ENCODE measurements at regions not wholly inside any gene's neighbourhood (a gene's known extent, or its start where the extent isn't known, plus 50 kb on each side); places are given as distances from the start of the nearest gene placed in this dataset.
"Not testable (repeated sequence)": the region's sequence is repeated elsewhere in the genome, so short reads cannot be mapped to it uniquely, and the experiment has no call there.

DNA sequence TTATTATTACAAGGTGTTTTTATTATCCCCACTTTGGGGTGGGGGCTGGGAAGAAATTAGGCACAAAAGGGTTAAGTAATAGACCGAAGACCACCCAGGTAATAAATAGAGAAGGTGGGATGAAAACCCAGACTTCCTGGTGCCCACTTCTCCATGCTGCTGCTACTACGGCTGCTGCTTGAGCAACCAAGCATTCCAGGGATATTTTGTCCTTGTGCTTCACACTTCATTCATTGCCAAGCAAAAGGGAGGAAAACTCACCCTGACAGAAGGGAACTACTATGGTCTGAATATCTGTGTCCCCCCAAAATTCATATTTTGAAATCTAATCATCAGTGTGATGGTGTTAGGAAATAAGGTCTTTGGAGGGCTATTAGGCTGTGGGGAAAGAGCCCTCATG lies 470.9 kb upstream of the API5 start:
- ChIA-PET CTCF (no interaction called here), POLR2A (no interaction called here)
- no peak overlapping the region for H3K27ac Mint-ChIP-seq
- no peak for ATAC-seq
- H3K4me1 Mint-ChIP-seq (ENCODE audit: low read depth): no peaks in the 10 kb centered on the region
- no peaks in the 10 kb centered on the region for H3K27me3 Mint-ChIP-seq
- intact Hi-C loops (cut with micrococcal nuclease): loop anchor here (10.0 kb wide), 1 partner anchor 64 kb away; no protein-coding TSS in a partner anchor
- DNase-seq: no peak
- TF ChIP-seq, protein P1, sequence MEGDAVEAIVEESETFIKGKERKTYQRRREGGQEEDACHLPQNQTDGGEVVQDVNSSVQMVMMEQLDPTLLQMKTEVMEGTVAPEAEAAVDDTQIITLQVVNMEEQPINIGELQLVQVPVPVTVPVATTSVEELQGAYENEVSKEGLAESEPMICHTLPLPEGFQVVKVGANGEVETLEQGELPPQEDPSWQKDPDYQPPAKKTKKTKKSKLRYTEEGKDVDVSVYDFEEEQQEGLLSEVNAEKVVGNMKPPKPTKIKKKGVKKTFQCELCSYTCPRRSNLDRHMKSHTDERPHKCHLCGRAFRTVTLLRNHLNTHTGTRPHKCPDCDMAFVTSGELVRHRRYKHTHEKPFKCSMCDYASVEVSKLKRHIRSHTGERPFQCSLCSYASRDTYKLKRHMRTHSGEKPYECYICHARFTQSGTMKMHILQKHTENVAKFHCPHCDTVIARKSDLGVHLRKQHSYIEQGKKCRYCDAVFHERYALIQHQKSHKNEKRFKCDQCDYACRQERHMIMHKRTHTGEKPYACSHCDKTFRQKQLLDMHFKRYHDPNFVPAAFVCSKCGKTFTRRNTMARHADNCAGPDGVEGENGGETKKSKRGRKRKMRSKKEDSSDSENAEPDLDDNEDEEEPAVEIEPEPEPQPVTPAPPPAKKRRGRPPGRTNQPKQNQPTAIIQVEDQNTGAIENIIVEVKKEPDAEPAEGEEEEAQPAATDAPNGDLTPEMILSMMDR (IDR thresholded peaks at IDR 0.05): no peak
- H3K9me3 Mint-ChIP-seq: no peaks in the 10 kb centered on the region
- no peak overlapping the region for H3K4me3 Mint-ChIP-seq
- no peaks in the 10 kb centered on the region for H3K36me3 Mint-ChIP-seq (ENCODE audit: low read depth)

DNA sequence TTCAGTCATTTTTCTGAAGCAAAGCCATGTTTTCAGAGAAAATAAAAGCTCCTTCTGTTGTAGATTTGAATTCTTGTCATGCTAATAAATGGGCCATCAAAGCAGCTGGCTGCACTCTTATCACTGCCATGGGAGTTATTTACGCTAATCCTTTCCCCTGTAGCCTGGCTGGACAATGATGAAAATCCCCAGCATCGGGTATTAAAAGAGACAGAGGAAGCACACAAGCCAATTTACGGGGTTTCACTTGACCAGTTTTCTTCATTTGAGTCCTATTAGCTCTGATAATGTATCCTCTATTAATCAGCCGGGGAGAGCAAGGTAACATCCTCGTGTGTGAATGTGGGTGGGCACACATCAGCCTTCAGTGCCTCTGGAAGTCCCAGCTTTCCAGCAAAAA lies 470.2 kb upstream of the API5 start:
- no peaks in the 10 kb centered on the region for H3K9me3 Mint-ChIP-seq
- DNase-seq: no peak
- no peaks in the 10 kb centered on the region for H3K27me3 Mint-ChIP-seq
- no peaks in the 10 kb centered on the region for H3K36me3 Mint-ChIP-seq (ENCODE audit: low read depth)
- TF ChIP-seq, protein P1 (IDR thresholded peaks at IDR 0.05): no peak
- no peak overlapping the region for H3K4me3 Mint-ChIP-seq
- intact Hi-C loops (cut with micrococcal nuclease): loop anchor here (10.0 kb wide), 1 partner anchor 63 kb away; no protein-coding TSS in a partner anchor
- CTCF ChIA-PET: no interaction called here
- POLR2A ChIA-PET: no interaction called here
- no peak overlapping the region for H3K27ac Mint-ChIP-seq
- no peak for ATAC-seq
- H3K4me1 Mint-ChIP-seq (ENCODE audit: low read depth): no peaks in the 10 kb centered on the region

DNA sequence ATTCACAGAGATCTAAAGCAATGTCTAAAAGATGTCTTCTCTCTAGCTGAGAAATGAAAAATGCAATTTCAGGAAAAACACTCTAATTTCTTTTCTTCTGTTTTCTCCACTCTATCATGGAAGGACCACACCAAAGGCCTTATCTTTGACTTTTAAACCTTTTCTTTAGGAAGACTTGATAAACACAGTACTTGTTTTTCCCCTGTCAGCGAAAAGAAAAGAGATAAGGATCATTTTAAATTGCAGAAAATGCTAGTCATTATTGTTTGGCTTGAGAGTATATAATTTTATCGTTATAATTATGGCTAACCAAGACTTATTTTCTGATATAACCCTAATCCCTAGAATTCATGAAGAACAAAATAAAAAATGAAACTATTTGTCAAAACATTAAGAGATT lies 462.4 kb upstream of the API5 start:
- ATAC-seq (no peak), DNase-seq (no peak)
- POLR2A ChIA-PET: no interaction called here
- Mint-ChIP-seq H3K36me3 (ENCODE audit: low read depth) (no peaks in the 10 kb centered on the region), H3K9me3 (peaks cover 2% of the 10 kb centered on the region), H3K4me1 (ENCODE audit: low read depth) (no peaks in the 10 kb centered on the region), H3K4me3 (no peak overlapping the region), H3K27ac (no peak overlapping the region), H3K27me3 (no peaks in the 10 kb centered on the region)
- intact Hi-C loops (cut with micrococcal nuclease): loop anchor here (10.0 kb wide), 1 partner anchor 55 kb away; no protein-coding TSS in a partner anchor
- CTCF ChIA-PET: no interaction called here
- TF ChIP-seq, protein P1 (IDR thresholded peaks at IDR 0.05): no peak

DNA sequence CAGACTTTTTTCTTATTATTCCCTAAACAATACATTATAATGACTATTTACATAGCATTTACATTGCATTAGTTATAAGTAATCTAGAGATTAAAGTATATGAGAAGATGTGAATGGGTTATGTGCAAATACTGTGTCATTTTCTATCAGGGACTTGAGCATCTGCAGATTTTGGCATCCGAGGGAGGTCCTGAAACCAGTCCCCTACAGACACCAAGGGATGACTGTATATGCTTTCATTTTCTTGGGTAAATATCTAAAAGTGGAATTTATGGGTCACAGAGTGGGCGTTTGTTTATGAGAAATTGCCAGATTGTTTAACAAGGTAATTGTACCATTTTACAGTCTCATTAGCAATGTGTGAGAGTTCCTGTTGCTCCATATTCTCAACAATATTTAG lies 454.5 kb upstream of the API5 start:
- DNase-seq (no peak), ATAC-seq (no peak)
- Mint-ChIP-seq H3K27me3 (no peaks in the 10 kb centered on the region), H3K36me3 (ENCODE audit: low read depth) (no peaks in the 10 kb centered on the region), H3K4me3 (no peak overlapping the region), H3K27ac (no peak overlapping the region), H3K9me3 (peaks cover 5% of the 10 kb centered on the region), H3K4me1 (ENCODE audit: low read depth) (no peaks in the 10 kb centered on the region)
- intact Hi-C loops (cut with micrococcal nuclease): no loop called here
- ChIA-PET POLR2A (no interaction called here), CTCF (no interaction called here)
- TF ChIP-seq, protein P1 (IDR thresholded peaks at IDR 0.05): no peak

DNA sequence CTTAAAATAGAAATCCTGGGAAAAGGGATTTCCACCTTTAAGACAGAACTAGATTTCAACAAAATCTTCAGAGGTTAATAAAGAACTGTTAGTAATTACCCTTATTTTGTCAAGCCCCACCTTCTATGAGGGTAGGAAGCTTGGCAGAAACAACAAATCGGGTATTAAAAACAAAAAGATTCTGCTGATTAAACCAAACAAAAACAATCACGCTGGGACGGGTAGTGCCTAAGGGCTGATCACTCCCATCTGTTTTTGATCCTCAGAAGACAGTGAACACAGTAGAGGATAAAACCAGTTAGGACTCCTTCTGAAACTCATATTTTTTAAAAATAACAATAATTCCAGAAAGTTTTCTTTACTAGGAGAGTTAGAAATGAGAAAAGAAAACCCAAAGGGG lies 441.3 kb upstream of the API5 start:
- Mint-ChIP-seq H3K4me3 (no peak overlapping the region), H3K4me1 (ENCODE audit: low read depth) (no peaks in the 10 kb centered on the region), H3K36me3 (ENCODE audit: low read depth) (no peaks in the 10 kb centered on the region), H3K27ac (no peak overlapping the region), H3K27me3 (no peaks in the 10 kb centered on the region), H3K9me3 (peaks cover 4% of the 10 kb centered on the region)
- intact Hi-C loops (cut with micrococcal nuclease): no loop called here
- ATAC-seq (no peak), DNase-seq (no peak)
- ChIA-PET CTCF (interaction anchor here (1.5 kb wide), 1 partner anchor 413 kb away, joined by 3 read pairs; no protein-coding TSS in a partner anchor), POLR2A (no interaction called here)
- TF ChIP-seq, protein P1 (IDR thresholded peaks at IDR 0.05): no peak

DNA sequence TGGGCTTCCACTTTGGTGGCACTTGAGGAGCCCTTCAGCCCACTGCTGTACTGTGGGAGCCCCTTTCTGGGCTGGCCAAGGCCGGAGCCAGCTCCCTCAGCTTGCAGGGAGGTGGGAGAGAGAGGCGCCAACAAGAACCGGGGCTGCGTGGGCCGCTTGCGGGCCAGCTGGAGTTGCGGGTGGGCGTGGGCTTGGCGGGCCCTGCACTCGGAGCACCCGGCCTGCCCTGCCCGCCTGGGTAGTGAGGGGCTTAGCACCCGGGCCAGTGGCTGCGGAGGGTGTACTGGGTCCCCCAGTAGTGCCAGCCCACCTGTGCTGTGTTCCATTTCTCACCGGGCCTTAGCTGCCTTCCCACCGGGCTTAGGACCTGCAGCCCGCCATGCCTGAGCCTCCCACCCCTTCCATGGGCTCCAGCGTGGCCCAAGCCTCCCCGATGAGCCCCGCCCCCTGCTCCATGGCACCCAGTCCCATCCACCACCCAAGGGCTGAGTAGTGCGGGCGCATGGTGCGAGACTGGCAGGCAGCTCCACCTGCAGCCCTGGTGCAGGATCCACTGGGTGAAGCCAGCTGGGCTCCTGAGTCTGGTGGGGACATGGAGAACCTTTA lies 437.9 kb upstream of the API5 start:
- intact Hi-C loops (cut with micrococcal nuclease); CTCF ChIA-PET; H3K4me1 Mint-ChIP-seq (ENCODE audit: low read depth); DNase-seq; H3K27me3 Mint-ChIP-seq; H3K9me3 Mint-ChIP-seq; POLR2A ChIA-PET; H3K36me3 Mint-ChIP-seq (ENCODE audit: low read depth); H3K4me3 Mint-ChIP-seq; ATAC-seq; H3K27ac Mint-ChIP-seq: not testable (repeated sequence)

DNA sequence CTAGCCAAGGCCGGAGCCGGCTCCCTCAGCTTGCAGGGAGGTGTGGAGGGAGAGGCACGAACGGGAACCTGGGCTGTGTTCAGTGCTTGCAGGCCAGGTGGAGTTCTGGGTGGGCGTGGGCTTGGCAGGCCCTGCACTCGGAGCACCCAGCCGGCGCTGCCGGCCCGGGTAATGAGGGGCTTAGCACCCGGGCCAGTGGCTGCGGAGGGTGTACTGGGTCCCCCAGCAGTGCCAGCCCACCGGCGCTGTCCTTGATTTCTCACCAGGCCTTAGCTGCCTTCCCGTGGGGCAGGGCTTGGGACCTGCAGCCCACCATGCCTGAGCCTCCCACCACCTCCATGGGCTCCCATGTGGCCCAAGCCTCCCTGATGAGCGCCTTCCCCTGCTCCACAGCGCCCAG lies 430.5 kb upstream of the API5 start:
- CTCF ChIA-PET; H3K4me1 Mint-ChIP-seq (ENCODE audit: low read depth); H3K4me3 Mint-ChIP-seq; intact Hi-C loops (cut with micrococcal nuclease); H3K27ac Mint-ChIP-seq; DNase-seq; H3K36me3 Mint-ChIP-seq (ENCODE audit: low read depth); POLR2A ChIA-PET; H3K27me3 Mint-ChIP-seq; H3K9me3 Mint-ChIP-seq; ATAC-seq: not testable (repeated sequence)

Measured in activated CD8-positive, alpha-beta T cell treated with anti-CD3 and anti-CD28 coated beads for 36 hours (primary cell).